ENCODE measurements at regions not wholly inside any gene's neighbourhood (a gene's known extent, or its start where the extent isn't known, plus 50 kb on each side); places are given as distances from the start of the nearest gene placed in this dataset.

DNA sequence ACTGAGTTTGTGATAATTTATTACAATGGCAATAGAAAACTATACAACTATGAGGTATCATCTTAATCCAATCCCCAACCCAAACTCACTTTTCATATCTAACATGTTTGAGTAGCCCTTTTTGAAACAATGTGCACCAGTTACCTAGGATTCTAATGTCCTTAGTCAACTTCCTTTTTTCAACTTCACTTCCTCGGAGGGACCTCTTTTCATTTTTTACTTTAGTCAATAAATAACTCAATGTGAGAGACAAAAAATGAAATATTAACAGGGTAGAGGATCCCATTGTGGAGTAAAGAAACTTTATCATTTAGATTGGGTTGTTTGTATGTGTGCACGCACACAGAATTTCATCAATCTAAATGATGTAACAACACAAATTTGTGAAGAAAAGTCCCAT, 193.6 kb upstream of the LRRC3B start:
- DNase-seq (ENCODE audit: low read depth): no peak
- no peak overlapping the region for H3K4me3 ChIP-seq (replicated peaks; ENCODE audit: low read depth, low read length)
- TF ChIP-seq, protein P1, sequence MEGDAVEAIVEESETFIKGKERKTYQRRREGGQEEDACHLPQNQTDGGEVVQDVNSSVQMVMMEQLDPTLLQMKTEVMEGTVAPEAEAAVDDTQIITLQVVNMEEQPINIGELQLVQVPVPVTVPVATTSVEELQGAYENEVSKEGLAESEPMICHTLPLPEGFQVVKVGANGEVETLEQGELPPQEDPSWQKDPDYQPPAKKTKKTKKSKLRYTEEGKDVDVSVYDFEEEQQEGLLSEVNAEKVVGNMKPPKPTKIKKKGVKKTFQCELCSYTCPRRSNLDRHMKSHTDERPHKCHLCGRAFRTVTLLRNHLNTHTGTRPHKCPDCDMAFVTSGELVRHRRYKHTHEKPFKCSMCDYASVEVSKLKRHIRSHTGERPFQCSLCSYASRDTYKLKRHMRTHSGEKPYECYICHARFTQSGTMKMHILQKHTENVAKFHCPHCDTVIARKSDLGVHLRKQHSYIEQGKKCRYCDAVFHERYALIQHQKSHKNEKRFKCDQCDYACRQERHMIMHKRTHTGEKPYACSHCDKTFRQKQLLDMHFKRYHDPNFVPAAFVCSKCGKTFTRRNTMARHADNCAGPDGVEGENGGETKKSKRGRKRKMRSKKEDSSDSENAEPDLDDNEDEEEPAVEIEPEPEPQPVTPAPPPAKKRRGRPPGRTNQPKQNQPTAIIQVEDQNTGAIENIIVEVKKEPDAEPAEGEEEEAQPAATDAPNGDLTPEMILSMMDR (IDR thresholded peaks at IDR 0.05; ENCODE audit: low read length, missing control alignments): no peak

DNA sequence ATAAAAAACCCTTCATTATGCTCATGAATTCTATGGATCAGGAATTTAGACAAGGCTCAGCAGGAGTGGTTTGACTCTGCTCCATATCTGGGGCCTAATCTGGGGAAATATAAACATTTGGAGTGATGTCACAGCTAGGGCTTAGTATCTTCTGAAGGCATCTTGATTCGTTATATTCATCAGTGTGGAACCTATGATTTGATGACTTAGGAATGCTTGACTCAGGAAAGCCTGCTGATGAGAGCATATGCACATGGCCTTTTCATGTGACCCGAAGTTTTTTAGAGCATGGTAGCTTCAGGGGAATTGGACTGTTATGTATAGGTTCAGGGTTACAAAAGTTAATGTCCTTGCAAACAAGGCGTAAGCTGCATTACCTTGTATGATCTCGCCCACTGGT, 184.9 kb upstream of the LRRC3B start:
- no peak overlapping the region for H3K4me3 ChIP-seq (replicated peaks; ENCODE audit: low read depth, low read length)
- TF ChIP-seq, protein P1 (IDR thresholded peaks at IDR 0.05; ENCODE audit: low read length, missing control alignments): no peak
- peak; percentile 6 for DNase-seq (ENCODE audit: low read depth)

- no peak overlapping the region for H3K4me3 ChIP-seq (replicated peaks; ENCODE audit: low read depth, low read length)
- TF ChIP-seq, protein P1 (IDR thresholded peaks at IDR 0.05; ENCODE audit: low read length, missing control alignments): no peak
- no peak for DNase-seq (ENCODE audit: low read depth)
Observed at GRCh38 chr3:26438325-26438940, 184.1 kb upstream of the LRRC3B start.

GRCh38 chr3:26438981-26439884, 183.3 kb upstream of the LRRC3B start:
- DNase-seq (ENCODE audit: low read depth): no peak
- H3K4me3 ChIP-seq (replicated peaks; ENCODE audit: low read depth, low read length): no peak overlapping the region
- TF ChIP-seq, protein P1 (IDR thresholded peaks at IDR 0.05; ENCODE audit: low read length, missing control alignments): no peak

DNA sequence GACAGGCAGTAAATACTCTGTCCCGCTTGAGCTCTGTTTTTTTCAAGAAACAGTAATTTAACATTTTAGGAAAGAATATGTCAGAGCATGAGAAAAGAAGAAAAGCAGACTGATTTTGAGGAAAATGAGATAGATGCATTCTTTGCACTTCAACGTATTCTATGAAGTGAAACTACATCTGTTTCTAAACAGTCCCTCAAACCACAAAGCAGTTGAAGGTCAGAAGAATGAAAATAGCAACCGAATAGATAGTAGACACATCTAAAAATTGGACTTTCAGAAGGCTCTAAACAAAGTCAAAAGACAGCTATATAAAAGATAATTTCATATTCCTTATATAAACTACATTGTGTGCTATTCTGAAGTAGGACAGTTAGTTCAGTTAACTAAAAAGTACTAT, 172.6 kb upstream of the LRRC3B start:
- no peak overlapping the region for H3K4me3 ChIP-seq (replicated peaks; ENCODE audit: low read depth, low read length)
- TF ChIP-seq, protein P1 (IDR thresholded peaks at IDR 0.05; ENCODE audit: low read length, missing control alignments): no peak
- no peak for DNase-seq (ENCODE audit: low read depth)

DNA sequence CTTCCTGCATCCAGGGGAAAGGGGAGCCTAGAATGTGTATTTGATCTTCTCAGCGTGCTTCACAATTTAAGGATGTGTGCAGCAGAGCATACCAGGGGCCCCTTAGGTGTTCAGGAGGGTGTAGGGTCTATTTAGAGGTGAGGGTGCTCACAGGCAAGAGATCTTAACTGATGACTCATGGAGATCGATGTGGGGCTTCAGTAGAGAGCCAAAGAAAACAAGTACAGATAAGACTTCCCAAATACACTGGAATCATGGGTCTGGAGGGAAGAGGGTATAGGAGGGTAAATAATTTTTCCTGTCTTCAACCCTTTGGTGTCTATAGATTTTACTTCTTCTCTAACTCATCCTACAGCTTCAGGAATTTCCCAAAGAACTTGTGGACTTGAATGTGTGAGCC, 170.2 kb upstream of the LRRC3B start:
- no peak for DNase-seq (ENCODE audit: low read depth)
- H3K4me3 ChIP-seq (replicated peaks; ENCODE audit: low read depth, low read length): no peak overlapping the region
- TF ChIP-seq, protein P1 (IDR thresholded peaks at IDR 0.05; ENCODE audit: low read length, missing control alignments): no peak
